Panc1 (cell line): ENCODE measurements at regions not wholly inside any gene's neighbourhood (a gene's known extent, or its start where the extent isn't known, plus 50 kb on each side); places are given as distances from the start of the nearest gene placed in this dataset.

ENCODE experiments used
- SIN3A ChIP-seq: IDR thresholded peaks from 2 replicates; pipeline ENCODE4 v1.6.1; 2012; ENCODE audit warnings: low read depth, mild to moderate bottlenecking, low read length, moderate library complexity, borderline replicate concordance; ENCODE audit not compliant: insufficient read depth
- TF ChIP-seq, protein P1 (sequence below): fragments of 450-650 bp; IDR thresholded peaks from 2 replicates; pipeline ENCODE4 v1.5.1; 2017; ENCODE audit warnings: mild to moderate bottlenecking

- TF ChIP-seq, protein P1, sequence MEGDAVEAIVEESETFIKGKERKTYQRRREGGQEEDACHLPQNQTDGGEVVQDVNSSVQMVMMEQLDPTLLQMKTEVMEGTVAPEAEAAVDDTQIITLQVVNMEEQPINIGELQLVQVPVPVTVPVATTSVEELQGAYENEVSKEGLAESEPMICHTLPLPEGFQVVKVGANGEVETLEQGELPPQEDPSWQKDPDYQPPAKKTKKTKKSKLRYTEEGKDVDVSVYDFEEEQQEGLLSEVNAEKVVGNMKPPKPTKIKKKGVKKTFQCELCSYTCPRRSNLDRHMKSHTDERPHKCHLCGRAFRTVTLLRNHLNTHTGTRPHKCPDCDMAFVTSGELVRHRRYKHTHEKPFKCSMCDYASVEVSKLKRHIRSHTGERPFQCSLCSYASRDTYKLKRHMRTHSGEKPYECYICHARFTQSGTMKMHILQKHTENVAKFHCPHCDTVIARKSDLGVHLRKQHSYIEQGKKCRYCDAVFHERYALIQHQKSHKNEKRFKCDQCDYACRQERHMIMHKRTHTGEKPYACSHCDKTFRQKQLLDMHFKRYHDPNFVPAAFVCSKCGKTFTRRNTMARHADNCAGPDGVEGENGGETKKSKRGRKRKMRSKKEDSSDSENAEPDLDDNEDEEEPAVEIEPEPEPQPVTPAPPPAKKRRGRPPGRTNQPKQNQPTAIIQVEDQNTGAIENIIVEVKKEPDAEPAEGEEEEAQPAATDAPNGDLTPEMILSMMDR: no peak
- TF ChIP-seq SIN3A: no peak
Observed at GRCh38 chr18:43649649-43650357, 372.5 kb upstream of the SYT4 start.
